Hematopoietic multipotent progenitor cell treated with erythropoietin and hydrocortisone succinate and interleukin-3 and kit ligand, for 4 days (in vitro differentiated cells): ENCODE measurements at regions not wholly inside any gene's neighbourhood (a gene's known extent, or its start where the extent isn't known, plus 50 kb on each side); places are given as distances from the start of the nearest gene placed in this dataset.
"Not testable (repeated sequence)": the region's sequence is repeated elsewhere in the genome, so short reads cannot be mapped to it uniquely, and the experiment has no call there.

Experiments
- DNase-seq: peaks from one replicate; pipeline ENCODE4 v3.0.0-alpha.2; 2015

DNA sequence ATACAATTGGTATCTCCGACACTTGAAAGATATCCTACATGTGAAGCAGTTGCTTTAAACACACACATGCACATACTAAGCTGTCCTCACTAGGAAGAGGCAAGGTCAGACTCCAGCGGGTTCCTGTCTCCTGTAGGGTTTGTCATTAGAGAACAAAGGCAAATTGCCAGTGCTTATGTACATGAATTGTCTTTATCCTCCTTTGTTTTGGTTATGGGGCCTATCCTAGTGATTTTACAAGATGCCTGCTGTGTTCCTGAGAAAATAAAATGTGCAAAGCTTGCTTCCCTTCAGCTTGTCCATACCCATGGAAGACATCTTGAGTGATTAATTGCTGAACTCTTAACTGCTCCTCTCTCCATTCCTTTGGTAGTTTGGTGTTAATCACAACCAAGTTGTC, 86.7 kb upstream of the SLC39A10 start:
- no peak for DNase-seq

DNA sequence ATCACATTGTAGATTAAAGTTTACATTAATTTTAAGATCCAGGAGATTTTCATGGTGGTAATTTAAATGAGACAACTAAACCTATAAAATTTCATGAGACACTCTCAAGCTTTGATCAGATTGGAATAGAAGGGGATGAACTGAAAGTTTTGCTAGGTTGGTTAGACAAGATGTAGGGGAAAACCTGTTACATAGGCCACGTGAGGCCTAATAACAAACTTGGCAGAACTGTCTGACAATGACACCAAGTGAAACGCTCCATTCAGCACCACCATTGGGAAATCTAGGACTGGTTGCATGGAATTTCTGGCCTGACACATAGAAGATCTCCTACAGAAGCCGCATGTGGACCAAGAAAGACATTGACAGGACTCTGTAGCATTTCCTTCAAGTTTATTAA, 87.8 kb upstream of the SLC39A10 start:
- no peak for DNase-seq

DNA sequence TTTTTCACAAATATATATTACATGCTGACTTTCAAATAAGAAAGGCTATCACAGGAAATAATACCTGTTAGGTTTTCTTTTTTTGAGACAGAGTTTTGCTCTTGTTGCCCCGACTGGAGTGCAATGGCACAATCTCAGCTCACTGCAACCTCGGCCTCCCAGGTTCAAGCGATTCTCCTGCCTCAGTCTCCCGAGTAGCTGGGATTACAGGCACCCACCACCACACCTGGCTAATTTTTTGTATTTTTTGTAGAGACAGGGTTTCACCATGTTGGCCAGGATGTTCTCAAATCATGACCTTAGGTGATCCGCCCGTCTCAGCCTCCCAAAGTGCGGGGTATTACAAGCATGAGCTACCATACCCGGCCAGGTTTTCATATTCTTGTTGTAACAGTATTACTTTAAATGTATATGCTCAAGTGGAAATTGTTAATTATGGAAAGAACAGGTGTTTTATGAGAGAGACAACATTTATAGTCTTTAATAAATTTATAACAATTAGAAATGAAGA, 92.3 kb upstream of the SLC39A10 start:
- not testable (repeated sequence) for DNase-seq

DNA sequence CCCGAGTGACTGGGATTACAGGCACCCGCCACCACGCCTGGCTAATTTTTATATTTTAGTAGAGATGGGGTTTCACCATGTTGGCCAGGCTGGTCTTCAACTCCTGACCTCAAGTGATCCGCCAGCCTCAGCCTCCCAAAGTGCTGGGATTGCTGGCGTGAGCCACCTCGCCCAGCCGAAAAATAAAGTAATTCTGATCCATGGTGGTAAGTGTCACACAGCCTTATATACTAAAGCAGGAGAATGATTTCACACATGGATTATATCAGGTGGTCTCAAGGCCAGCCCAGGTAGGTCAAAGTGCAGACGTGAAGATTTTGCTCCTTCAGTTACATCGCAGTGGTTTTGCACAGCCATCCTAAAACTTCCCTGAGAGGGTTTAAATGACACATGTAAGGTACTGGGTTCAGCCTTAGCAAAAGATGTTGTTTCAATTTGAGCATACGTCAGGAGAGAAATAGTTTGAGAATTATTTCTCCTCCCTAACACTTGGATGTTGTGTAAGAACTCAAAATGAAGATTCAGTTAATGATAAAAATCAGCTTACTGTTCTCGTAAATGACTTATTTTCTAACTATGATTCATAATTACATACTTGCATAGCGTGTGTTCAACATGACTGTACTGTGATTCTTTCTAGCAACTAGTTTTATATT, 93.0 kb upstream of the SLC39A10 start:
- DNase-seq: peak; percentile 57

DNA sequence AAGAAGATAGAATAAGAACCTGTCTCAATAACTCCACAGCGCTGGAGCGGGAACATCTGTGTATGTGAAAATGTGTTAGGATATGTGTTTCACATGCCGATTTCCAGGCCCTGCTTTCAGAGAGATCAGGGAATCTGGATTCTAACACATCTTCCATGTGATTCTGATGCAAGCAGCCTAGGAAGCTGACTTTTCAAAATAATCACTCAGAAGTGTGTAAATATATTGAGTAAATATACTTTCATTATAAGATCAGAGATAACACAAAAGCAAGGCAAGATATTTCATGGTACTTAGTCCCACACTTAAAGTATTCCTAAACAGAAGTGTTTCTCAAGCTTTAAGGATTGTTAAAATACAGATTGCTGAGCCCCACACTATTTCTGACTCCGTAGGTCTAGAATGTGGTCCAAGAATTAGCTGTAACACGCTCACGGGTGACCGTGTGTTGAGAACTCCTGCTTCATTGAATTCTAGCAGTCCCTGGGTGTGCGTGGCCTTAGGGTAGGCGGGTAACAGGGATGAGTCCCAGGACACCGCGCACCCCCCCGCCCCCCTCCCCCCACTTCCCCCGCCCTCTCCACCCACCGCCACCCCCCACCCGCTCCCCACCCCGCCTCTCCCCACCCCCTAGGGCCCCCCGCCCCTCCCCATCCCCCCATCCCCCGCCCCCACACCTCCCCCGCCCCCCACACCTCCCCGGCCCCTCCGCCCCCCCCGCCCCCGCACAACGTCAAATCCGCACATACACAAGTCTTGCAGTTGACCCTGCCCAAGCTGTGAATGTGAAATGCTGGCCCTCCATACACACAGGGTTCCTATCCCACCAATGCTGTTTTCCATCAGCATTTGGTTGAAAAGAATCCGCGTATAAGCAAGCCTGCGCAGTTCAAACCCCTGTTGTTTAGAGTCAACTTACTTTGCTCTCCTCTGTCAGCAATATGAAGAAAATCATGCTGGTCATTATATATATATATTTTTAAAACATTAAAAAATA, 94.2 kb upstream of the SLC39A10 start:
- DNase-seq: no peak

DNA sequence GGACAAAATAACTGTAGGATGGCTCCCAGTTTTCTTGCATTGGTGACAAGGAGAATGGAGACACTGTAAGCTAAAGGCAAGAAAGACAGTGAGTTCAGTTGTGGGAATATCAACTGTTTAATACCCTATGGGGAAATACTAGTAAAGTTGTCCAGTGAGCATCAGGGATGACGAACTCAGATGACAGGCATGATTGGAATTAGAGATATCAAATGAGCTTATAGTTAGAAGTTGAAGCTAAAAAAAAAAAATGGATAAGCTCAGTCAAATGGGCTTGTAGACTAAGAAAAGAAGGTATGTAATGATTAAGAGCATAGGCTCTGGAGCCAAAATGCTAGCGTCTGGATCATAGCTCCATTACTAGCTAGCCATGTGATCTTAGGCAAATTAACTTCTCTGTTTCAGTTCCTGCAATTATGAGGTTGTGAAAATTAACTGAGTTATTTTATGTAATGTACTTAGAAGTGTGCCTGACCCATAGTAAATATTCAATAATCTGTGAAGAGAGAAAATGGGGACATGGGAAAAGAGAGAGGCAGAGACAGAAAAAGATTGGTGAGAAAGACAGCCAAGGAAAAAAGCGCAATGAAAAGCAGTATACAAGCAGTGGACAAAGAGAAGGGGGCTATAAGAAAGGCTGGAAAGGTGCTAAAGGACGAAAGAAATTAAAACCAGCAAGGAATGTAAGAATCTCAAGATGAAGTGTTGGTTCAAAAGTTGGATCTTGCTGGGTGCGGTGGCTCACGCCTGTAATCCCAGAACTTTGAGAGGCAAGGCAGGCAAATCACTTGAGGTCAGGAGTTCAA, 95.7 kb upstream of the SLC39A10 start:
- DNase-seq: peak; percentile 32

DNA sequence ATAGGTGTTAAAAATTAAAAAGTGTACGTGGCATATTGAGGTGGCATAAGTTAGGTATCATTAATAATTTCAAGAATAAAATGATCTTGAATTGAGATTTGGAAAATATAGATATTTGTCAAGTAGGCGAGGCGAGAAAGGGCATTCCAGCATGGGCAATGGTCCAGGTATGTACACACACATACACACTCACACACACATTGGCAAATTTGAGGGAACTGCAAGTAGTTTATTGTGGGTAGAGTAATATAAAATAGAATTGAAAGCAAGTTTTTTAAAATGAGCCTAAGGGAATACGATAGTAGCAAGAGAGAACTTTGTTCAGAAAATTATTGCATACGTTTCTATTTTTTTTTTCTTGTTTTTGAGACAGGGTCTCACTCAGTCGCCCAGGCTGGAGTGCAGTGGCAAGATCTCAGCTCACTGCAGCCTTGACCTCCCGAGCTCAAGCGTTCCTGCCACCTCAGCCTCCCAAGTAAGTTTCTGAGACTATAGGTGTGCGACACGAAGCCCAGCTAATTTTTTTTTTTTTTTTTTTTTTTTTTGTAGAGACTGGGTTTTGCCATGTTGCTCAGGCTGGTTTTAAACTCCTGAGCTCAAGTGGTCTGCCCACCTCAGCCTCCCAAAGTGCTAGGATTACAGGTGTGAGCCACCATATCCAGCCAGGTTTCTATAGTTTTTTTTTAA, 96.7 kb upstream of the SLC39A10 start:
- no peak for DNase-seq

DNA sequence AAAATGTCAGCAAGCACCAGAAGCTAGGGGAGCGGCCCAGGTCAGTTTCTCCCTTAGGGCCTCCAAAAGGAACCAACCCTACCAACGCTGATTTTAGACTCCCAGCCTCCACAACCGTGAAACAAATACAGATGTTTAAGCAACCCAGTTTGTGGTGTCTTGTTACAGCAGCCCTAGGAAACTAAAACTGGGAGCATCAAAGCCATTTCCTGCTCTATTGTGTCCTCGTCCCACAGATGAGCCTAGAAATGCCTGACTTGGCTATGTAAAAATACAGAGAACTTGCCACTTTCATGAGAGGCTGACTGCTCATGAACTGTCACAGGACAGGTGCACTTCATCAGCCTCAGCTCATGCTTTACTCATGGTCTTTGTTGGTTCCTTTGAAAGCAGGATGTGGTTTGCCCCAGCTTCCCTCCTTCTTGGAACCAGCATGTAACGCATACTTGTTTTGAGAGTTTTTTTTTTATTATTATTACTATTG, 97.6 kb upstream of the SLC39A10 start:
- DNase-seq: peak; percentile 90

DNA sequence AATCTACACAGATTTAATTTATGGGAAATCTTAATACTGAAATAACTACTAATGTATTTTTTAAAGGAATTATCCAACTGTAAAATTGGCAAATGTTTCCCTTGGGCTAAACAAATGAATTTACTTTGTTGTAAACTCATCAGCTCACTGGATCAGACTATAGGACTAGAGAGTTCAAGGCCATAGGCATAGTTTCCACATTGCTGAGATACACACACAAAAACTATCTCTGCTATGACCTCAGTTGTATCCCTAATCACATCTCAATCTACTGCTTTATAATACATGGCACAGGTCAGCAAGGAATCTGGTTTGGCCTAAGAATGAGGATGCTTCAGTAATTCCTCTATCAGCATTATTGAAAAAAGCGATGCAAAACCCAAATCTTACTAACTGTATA, 101.1 kb upstream of the SLC39A10 start:
- no peak for DNase-seq

DNA sequence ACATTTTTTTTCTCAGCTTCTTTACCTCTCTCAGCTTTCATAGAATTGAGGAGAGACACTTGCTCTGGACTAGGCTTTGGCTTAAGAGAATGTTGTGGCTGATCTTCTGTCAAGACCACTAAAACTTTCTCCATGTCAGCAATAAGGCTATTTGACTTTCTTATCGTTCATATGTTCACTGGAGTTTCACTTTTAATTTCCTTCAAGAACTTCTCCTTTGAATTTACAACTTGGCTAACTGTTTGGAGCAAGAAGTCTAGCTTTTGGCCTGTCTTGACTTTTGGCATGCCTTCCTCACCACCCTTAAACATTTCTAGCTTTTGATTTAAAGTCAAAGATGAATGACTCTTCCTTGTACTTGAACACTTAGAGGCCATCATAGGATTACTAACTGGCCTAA, 104.4 kb upstream of the SLC39A10 start:
- DNase-seq: no peak

DNA sequence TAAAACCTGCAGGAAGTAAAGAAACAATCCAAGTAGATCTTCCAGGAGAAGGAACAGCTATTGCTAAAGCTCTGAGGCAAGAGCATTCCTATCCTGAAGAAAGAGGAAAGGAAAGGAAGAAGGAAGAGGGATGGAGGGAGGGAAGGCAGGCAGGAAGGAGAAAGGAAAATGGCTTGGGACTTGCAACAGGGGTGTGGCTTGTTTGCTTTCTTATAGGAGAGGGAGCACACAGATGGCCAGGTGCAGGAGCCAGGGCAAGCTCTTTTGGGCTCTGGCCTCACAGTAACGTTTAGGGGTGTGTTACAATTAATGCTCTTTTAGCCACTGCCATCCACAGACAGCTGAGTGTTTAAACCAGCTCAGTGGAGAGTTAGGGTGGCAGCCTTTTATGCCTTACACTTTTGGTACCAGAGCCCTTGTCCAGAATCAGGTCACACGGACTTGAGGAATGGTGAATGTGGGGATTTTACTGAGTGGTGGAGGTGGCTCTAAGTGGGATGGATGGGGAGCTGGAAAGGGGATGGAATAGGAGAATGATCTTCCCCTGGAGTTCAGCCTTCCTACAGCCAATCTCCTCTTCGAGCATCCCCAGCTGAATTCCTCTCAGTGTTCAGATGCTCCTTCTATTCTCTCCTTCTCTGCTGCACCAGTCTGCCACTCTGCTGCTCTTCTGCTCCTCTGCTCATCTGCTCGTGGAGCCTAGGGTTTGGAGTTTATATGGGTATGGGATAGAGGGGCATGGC, 108.7 kb upstream of the SLC39A10 start:
- no peak for DNase-seq

DNA sequence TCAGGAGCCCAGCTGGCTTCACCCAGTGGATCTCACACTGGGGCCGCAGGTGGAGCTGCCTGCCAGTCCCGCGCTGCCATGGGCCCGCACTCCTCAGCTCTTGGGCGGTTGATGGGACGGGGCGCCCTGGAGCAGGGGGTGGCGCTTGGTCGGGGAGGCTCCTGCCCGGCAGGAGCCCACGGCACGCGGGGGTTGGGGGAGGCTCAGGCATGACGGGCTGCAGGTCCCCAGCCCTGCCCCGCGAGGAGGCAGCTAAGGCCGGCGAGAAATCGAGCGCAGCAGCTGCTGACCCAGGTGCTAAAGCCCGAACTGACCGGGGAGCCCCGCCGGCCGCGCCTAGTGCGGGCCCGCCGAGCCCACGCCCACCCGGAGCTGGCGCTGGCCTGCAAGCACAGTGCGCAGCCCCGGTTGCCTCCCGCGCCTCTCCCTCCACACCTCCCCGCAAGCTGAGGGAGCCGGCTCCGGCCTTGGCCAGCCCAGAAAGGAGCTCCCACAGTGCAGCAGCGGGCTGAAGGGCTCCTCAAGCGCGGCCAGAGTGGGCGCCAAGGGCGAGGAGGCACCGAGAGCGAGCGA, 109.7 kb upstream of the SLC39A10 start:
- not testable (repeated sequence) for DNase-seq

DNA sequence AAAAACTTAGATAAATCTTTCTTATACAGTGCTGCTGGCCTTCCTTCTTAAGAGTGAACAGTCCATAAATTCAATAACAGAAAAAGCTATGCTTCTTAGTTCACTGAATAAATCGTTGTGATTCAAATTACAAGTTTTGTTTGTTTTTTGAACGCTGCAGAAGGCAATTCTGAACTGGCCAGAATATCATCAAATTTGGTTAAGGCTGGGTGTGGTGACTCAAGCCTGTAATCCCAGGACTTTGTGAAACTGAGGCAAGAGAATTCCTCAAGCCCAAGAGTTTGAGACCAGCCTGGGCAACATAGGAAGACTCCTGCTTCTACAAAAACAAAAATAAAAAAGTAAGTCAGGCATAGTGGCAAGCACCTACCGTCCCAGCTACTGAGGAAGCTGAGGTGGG, 111.2 kb upstream of the SLC39A10 start:
- DNase-seq: no peak

DNA sequence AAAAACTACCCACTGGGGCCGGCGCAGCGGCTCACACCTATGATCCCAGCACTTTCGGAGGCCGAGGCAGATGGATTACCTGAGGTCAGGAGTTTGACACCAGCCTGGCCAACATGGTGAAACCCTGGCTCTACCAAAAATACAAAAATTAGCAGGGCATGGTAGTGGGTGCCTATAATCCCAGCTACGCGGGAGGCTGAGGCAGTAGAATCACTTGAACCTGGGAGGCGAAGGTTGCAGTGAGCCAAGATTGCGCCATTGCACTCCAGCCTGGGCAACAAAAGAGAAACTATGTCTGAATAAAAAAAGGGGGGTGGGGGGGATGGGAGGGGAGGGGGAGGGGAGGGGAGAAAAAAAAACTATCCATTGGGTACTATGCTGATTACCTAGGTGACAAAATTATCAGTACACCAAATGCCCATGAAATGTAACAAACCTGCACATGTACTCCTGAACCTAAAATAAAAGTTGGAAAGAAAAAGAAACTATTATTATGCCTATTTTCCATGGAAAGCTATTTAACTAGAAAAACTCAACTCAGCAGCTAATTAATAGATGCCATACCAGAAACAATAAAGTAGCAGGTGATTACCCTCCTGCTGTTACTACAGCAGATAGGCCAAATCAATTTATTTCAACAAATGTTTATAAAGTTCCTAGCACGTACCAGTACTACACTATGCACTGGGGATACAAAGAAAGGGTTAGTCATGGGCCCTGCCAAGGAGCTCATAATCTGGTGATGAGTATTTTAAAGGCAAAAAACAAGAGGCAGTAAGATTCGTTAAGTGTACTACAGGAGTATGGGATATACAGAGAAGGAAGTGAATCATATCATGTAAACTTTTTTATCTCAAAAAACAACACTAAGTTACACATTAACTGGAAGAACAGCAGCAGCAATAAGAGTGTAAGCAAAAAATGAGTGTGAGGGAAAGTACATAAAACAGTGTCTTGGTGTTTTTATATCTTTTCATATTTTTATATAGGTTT, 112.8 kb upstream of the SLC39A10 start:
- DNase-seq: peak; percentile 47

DNA sequence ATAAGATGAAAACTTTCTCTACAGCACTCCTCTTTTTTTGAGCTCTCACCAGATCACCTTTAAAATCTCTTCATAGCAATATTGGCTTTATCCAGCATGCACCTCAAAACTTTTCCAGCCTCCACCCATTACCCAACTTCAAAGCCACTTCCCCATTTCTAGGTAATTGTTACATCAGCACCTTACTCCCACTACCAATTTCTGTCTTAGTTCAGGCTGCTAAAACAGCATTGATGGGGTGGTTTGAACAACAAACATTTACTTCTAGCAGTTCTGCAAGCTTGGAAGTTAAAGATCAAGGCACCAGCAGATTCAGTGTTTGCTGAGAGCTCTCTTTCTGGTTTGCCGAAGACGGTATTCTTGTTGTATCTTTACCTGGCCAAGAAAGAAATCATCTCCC, 114.0 kb upstream of the SLC39A10 start:
- DNase-seq: peak; percentile 75

DNA sequence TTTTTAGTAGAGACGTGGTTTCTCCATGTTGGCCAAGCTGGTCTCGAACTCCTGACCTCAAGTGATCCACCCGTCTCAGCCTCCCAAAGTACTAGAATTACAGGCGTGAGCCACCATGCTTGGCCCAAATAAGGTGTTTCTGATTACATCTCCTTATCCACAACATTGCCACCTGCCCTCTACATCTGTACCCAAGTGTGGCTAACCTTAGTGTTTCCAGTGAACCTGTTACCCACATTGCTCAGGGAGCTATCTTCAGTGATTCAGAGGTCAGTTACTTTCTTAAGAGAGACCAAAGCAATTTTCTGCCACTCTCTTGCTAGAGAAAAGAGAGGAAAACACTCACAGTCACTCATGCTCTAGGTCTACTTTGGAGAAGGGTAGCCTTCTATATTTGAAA, 115.0 kb upstream of the SLC39A10 start:
- DNase-seq: no peak

DNA sequence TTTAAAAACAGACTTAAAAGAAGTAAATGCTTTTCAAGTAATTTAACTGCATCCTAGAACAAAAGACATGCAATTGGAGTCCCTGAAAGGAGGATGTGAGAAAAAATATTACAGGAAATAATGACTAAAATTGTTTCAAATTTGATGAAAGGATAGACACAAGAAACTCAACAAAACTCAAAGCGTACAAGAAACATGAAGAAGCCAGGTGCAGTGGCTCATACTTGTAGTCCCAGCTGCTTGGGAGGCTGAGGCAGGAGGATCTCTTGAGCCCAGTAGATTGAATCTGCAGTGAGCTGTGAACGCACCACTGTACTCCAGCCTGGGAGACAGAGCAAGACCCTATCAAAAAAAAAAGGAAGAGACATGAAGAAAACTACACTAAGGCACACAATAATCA, 118.1 kb upstream of the SLC39A10 start:
- no peak for DNase-seq

DNA sequence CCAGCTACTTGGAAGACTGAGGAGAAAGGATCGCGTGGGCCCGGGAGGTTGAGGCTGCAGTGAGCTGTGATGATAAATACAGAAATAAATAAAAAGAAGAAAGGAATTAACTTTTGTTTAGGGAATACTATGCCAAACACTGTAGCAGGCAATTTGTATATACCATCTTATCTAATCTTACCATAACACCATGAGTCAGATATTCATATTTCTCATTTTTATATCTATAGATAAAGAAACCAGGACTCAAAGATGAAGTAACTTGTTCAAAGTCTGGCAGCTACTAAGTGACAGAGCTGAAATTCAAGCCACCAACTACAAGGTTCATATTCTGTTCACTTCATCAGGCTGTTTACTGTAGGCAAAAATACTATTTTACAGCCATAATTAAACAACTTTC, 119.2 kb upstream of the SLC39A10 start:
- peak; percentile 56 for DNase-seq

DNA sequence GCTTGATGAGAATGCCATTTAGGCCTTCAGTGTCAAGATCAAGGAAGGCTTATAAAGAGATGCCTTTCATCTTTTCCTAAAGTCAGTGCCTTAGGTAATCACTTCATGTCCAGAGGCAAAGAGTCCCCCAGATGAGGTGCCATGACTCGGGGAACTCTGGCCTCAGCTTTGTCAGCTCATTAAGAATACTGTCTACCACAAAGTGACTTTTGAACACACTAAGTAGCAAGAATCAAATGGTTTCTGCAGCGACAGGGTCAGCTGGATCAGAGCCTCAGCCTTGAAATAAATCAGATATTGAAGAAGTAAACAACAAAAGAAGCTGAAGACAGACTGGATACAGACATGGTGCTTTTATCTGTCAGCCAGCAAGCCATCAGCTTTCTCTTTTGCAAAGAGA, 120.1 kb upstream of the SLC39A10 start:
- DNase-seq: peak; percentile 43
